ENCODE measurements at regions not wholly inside any gene's neighbourhood (a gene's known extent, or its start where the extent isn't known, plus 50 kb on each side); places are given as distances from the start of the nearest gene placed in this dataset.

DNA sequence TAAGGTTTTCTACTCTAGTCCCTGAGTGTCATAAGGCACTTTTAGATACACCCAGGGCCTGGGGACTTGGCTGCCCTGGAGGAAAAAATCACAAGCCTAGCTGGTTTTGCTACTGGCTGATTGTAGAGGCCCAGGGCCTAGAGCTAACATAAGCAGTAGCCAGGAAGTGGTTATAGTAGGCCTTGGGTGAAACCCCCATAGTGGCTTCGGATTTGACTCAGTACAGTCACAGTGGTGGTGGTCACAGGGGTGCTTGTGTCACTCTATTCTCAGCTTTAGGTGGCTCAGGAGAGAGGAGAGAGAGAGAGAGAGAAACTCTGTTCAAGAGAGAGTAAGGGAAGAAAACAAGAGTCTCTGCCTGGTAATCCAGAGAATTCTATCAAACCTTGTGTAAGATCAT is 194.5 kb upstream of the EDA2R start:
- TF ChIP-seq POLR2A (IDR thresholded peaks at IDR 0.05) (no peak), CTCF (IDR thresholded peaks at IDR 0.05) (no peak)
